SIG-M5 treated with dmso at 0.1 percent for 504 hours (cell line): ENCODE measurements at regions not wholly inside any gene's neighbourhood (a gene's known extent, or its start where the extent isn't known, plus 50 kb on each side); places are given as distances from the start of the nearest gene placed in this dataset.

Source experiments
- DNase-seq: peaks from one replicate; lab custom pipeline; 2025; ENCODE audit not compliant: unreplicated experiment; lab: John Stamatoyannopoulos, UW

DNA sequence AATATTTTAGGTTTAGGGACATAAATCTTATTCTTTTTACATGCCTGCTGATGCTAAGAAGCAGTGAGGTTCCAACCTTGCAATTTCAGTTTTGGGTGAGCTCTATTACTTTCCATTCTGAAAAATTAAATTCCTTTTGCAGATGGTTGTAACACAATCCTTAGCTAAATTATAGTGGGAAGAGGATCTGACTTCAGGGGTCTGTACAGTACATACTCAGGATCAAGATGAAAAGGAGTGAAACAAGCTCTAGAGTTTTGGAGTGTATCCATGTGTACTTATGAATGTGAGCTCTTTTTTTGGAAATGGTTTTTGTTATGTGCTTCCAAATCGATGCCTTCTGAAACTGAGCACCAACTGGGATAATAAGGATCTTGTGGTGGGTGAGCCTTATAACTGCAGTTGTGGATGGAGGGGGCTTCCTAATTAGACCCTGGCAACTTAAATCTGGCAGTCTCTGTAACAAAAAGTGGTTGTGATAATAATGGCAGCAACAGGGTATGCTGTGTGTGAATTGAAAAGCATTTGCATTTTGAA is 218.8 kb upstream of the MAP3K7 start:
- DNase-seq: no peak

DNA sequence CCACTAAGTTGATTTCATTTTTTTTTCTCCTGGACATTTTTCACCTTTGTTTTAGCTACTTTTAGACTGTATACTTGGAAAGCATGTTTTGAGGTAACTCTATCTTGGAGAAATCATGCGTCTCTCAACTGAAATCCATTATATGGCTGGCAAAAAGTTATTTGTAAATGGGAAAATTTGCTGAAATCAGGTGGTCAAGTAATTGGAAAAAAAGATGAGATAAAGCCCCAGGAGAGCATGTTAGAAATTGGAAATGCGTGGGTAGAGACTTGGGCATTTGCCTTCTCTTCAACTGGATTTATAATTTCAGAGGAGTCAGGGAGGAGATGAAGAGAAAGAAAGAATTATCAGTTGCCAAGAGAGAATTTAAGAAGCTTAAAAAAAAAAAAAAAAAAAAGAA is 217.1 kb upstream of the MAP3K7 start:
- DNase-seq: no peak

DNA sequence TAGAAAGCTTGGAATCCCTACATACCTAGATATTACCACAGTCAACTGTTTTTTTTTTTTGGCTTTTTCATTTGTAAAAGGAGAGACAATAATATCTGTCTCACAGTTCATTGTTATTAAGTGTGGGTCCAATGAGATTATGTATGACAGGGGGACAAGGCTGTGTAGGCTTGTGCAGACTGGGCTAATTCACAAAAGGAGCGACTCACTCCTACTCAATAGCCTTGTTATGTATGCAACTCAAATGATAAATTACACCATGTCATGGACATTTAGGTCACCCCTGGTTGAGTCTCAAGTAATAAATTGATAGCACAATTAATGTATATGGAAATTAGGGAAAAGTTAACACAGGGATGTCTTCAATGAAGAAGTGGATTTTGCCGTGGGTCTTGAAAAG is 208.2 kb upstream of the MAP3K7 start:
- DNase-seq: no peak

DNA sequence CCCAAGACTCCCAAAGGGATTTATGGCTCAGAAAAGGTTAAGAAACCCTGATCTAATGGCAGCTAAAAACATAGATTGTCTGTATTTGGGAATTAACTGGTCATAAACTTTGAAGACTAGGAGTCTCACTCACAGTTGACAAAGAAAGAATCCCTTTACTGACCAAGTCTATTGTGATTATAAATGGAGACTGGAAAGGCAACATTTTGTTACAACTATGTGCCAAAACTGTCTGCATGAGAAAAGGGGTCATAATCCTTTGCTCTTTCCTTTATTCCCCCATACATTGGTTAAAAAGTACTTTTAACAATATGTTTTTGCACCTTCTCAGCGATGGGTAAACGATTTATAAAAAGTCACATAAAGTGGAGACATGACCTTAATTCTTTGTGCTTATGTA is 206.9 kb upstream of the MAP3K7 start:
- DNase-seq: no peak

DNA sequence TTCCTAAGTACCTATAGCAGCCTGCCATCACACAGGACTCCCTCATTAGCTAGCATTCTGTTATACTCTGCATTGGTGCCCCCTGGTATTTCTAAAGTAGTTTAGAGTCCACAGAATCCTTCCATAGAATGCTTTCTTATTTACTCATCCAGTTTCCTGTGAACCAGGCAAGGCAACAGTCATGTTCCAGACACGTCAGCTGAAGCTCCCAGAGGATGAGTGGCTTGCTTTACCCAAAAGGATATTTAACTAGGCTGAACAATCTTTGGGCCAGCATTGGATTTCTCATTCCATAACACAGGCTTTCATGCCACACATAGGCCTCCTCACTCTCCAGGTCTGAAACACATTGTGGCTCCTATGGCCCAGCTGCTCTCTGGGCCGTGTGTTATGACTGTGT is 203.8 kb upstream of the MAP3K7 start:
- DNase-seq: no peak

DNA sequence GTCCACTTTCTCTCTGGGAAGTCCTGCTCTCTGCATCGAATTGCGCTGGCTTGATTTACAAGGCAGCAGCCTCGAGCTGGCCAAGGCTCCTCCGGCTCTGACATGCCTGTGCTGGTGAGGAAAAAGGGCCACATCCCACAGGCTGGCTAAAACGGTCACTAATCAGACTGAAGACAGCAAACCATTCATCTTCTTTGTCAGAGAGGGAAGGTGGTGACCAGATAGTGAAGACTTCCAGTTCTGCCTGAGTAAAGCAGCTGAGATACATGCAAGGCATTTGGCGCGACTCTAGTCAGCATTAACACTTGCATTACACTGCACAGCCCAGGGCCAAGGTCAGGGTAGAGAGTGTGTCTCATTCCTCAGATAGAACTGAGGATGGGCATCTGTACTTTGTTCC is 203.2 kb upstream of the MAP3K7 start:
- DNase-seq: no peak

DNA sequence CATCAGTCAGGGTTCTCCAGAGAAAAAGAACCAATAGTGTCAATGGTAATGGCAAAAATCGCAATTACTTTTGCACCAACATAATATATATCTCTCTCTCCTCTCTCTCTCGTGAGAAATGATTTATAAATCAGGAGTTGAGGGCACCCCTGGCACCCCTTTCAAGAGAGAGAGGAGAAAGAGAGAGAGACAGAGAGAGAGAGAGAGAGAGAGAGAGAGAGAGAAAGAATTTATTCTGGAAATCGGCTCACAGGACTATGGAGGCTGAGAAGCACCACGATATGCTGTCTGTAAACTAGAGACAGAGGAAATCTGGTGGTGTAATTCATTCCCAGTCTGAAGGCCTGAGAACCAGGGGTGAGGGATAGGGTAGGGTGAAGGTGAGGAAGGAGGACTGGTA is 201.9 kb upstream of the MAP3K7 start:
- DNase-seq: no peak

DNA sequence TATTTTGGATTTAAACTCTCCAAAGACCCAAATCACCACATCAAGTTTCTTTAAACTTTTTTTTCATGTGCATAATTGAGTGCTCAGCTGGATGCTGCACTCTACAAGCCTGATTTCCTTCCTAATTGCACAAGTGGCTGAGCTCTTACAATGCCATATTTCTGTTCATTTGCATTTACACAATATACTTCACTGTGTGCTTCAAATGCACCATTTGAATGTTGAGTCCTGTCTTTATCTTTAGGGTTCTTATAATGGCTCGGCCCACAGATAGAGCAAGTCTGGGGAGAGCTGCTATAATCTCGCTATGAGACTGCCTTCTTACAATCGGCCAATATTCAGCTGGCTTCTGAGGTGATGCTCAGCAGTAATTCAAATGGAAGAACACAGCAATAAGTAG is 200.6 kb upstream of the MAP3K7 start:
- DNase-seq: no peak

DNA sequence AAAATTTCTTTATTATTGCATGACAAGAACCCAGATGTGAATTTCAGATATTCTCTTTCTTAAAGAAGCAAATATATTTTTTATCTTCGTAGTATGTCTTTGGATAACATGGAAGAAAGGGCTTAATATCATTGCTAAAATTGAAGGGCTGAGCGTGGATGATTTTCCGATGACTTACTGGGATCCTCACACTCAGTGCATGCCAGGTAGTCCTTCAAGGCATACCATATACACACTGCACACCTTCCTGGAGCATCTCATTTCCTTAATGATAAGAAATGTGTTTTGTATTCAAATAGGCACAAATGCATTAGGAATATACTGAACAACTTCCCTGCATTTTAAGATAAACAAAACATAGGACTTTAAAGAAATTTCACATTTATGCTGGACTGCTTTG is 193.9 kb upstream of the MAP3K7 start:
- no peak for DNase-seq

DNA sequence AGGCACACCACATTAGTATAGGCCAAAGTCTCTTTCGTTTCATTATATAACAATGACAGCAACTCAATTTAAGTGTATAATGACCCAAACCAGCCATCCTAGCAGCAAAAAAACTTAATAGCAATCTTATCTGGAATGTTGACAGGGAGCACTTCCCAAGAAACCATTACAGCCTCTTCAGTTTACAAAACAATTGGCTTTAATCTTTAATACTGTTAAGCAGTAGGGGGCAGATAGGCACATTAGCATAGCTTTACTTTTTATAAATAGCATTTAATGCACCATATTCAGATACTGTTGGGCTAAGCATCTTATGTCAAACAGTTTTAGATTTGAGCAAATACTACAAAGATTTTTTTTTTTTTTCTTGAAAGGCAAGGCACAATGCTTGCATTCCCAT is 193.3 kb upstream of the MAP3K7 start:
- DNase-seq: no peak

DNA sequence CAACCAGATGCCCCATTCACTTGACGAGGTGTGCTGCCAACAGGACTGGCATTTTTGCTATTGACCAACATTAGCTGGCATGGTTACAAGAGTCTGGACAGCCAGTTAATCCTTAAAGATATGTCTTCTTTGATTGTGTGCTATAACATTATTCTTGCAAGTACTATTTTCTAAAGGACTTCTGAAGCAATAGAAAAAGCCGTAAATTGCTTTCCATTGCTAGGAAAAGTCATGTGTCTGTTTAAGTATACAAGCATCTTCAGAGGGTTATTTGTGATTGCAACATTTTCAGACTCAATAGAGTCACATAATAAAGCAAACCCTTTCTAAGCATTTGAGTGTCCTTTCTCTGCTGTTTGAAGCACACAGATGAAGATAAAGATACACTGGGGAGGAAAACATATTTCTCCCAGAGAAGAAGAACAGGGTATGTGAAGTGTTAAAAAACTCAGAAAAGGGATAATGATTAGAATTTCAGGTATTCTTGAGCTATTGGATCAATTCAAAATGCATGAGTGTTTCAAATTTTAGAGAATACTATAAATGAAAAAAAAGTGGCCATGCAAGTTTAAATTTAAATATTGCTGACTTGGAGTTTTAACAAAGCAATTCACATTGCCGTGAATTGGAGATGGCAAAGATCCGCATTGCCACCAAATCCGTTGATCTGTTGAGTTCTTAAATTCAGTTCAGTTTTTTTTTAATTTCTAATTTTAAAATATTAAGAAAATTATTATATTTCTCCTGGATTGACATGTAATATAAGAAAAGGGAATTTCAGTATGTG is 191.7 kb upstream of the MAP3K7 start:
- DNase-seq: no peak

DNA sequence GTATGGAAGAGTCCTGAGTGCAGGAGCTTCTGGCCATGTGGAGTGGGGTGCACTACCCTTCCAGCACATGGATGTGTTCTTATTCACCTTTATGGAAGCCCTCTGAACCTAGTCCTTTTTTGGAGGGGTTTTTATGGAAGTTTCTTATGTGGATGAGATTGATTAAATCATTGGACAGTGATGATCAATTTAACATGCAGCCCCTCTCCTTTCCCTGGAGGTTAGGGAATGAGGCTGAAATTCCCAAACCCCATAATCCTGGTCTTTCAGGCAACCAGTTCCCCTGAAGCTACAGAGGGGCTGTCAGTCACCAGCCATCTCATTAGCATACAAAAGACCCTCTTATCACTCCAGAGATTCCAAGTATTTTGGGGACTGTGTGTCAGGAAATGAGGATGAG is 183.9 kb upstream of the MAP3K7 start:
- DNase-seq: no peak

DNA sequence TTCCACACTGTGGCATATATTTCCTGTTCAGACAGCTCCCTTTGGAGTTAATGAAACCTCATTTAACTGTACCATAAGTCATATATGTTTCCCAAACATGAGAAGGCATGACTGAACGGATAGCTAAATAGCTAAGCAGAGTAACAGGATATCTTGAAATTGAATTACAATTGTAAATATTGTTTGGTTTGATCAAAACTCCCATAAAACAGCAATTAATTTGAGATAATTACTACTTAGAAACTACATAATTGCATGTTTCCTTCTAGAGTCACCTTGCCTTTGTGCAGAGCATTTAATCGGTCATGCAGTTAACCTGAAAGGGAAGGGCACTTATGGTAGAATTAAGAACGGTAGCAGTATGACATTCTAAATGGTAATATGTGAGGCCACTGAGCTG is 179.0 kb upstream of the MAP3K7 start:
- DNase-seq: no peak

DNA sequence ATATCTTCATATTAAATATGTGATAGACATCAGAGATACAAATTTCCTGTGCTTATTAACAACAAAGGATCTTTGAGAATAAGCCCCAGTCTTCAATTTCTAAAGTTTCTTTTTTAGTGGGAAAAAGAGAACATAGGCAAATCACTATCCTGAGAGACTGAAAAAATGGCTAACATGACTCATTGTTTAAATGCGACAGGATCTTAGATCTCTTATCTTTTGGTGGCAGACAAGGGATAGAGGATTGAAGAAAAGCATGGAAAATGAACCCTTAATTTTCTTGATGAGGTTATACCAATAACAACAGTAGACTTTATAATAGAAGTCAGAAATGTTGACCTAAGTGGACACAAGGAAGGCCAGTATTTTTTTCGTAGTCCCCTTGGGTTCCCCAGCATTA is 178.6 kb upstream of the MAP3K7 start:
- DNase-seq: no peak

DNA sequence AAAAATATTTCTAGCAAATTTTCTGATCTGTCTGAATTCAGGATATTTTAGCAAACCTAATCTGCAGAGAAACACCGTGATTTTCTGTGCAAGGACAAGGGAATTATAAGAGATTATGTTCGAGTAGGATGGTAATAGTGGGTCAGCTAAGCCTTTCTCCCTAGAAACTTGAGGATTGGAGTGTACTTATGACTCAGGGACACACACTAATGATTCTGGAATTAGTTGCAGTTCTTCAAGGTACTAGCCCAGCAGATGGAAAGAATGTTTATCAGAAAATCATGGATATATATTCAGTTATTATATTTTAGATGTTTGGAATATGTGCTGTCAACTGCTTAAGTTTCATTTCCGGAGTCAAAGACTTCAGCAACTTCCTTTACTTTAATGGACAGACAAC is 177.1 kb upstream of the MAP3K7 start:
- DNase-seq: no peak

DNA sequence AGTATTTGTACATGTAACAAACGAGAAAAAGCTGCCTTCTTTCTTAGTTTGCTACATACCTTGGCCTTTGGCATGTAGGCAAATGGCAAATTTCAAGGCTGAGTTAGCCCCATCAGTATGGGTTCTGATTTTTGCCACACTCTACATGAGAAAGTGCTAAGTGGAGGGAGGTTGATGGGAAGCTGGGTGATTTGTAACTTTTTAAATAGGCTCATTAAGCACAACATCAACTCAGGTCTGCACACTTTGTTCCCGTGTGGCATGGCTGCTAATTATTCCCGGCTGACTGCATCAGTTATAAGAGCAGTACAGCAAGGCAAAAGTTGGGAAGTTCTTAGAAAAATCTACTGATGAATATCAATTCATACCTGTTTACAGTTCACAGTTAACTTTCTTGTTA is 172.8 kb upstream of the MAP3K7 start:
- DNase-seq: no peak

DNA sequence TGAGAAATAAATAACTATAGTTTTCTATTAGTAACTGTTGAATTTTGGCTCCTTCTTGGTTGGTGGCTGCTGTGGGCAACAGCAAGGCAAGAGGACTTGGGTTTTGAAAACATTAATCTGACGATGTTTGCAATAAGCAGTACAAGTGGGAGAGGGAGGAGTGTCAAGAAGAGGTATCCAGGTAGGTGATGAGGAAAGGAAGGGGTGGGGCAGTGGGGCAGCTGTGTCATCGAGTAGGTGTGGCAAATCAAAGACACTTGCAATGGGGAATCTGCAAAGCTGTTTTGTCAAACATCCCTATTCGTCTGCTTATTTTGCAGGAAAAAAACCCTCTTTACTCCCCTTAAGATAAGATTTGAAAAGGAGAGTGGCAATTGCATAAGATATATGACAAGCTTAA is 171.9 kb upstream of the MAP3K7 start:
- no peak for DNase-seq

DNA sequence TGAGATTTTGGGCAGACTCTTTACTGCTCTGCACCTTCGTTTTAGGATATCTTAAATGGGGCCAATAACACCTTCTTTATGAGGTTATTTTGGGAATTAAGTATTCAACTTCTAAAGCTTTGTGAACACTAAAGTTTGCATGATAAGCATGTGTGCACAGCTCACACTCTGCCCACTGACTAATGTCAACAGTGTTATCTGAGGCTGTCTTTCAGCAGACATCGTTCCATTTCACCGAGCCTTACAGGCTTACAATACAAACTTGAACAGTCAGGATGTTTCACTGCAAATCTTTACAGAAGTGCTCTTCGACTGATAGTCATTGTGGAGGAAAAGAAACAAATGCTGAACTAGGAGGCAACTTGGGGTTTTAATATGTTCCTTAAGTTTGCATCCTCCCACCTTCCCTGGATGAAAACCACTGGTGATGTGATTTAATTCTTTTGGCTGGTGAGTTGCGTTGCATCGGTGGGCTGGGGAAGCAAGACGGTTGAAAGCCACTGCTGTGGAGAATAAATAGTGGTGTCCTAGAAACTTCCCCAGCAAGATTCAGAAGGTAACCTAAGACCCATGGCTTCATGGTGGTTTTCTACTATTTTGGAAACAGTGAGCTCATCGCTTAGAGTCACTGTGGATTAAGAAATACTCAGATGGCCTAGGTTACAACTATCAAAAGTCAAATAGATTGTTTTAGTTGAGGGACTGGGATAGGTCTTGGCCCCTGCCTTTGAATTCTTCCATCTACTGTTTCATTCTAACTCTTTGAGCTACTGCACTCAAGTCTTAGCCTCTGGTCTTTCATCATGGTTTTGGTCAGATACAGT is 167.2 kb upstream of the MAP3K7 start:
- DNase-seq: no peak

DNA sequence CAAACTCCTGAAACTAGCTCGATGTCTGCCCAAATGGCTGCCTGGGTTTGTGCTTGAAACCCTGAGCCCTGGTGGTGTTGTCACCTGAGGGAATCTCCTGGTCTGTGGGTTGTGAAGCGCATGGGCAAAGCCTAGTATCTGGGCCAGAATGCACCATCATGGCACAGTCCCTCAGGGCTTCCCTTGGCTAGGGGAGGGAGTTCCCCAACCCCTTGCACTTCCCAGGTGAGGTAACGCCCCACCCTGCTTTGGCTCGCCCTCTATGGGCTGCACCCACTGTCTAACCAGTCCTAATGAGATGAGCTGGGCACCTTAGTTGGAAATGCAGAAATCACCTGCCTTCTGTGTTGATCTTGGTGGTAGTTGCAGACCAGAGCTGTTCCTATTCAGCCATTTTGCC is 152.9 kb upstream of the MAP3K7 start:
- DNase-seq: no peak

DNA sequence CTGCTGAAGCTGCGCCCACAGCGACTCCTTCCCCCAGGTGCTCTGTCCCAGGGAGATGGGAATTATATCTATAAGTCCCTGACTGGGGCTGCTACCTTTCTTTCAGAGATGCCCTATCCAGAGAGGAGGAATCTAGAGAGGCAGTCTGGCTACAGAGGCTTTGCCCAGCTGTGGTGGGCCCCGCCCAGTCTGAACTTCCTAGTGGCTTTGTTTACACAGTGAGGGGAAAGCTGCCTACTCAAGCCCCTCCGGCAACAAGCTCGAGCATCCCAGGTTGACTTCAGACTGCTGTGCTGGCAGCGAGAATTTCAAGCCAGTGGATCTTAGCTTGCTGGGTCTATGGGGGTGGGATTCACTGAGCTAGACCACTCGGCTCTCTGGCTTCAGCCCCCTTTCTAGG is 152.5 kb upstream of the MAP3K7 start:
- no peak for DNase-seq

DNA sequence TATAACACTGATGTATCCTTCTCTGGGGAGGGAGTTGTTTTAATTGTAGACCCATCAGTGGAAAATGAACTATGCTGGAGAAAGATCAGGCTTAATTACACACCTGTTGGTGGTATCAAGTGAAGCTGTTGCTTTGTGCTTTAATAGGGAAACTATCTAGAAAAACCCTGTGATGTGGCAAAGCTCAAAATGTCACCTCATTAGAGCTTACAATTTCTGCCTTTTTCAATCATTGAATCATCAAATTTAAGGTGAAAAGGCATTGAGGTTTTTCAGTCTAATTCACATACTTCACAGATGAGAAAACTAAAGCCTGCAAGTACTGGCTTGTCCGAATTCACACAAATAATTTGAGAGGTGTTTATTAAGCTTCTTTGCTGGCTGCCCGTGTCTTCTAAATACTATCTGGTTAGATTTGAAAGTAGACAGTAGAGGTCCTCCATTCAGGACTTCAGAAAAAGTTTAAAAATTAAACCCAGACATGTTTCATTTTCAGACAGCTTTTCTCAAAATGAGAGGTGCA is 143.3 kb upstream of the MAP3K7 start:
- no peak for DNase-seq

DNA sequence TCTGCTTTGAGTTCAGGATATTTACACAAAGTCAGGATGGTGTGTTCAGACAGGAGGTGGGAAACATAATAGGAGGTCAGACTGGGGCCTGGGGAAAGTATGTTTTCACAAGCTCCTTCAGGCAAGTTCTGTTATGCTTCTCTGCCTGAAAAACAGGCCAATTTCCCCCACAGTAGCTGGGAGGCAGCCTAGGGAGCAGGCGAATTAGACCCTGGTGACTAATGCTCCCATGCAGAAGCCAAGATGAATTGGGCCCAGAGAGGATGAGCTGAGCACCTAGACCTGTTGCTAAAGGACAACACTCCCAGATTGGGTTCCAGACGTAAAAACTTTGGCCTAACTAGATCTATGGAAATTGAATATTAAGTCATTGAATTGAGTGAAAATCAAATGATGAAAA is 142.2 kb upstream of the MAP3K7 start:
- no peak for DNase-seq
